HG02759 (cell line): ENCODE measurements at regions not wholly inside any gene's neighbourhood (a gene's known extent, or its start where the extent isn't known, plus 50 kb on each side); places are given as distances from the start of the nearest gene placed in this dataset.

Experiments
- ATAC-seq: cut with Tn5 transposase; IDR thresholded peaks from one replicate; pipeline ENCODE4 v1.9.1; 2021; ENCODE audit warnings: mild to moderate bottlenecking, moderate library complexity; ENCODE audit not compliant: unreplicated experiment

- ATAC-seq: peak; percentile 89
These were observed 662.9 kb downstream of the SQOR start for GRCh38 chr15:46297766-46298165.

- no peak for ATAC-seq
These were observed 665.9 kb downstream of the SQOR start for GRCh38 chr15:46300716-46301115.

- no peak for ATAC-seq
These were observed 666.5 kb downstream of the SQOR start for GRCh38 chr15:46301291-46301690.

GRCh38 chr15:46301826-46302225 is 667.0 kb downstream of the SQOR start:
- no peak for ATAC-seq

- no peak for ATAC-seq
These were observed 669.5 kb downstream of the SQOR start for GRCh38 chr15:46304321-46304720.

GRCh38 chr15:46307746-46308145 is 672.9 kb downstream of the SQOR start:
- no peak for ATAC-seq

GRCh38 chr15:46309914-46310313 is 675.1 kb downstream of the SQOR start:
- ATAC-seq: no peak

- ATAC-seq: peak; percentile 97
These were observed 677.4 kb downstream of the SQOR start for GRCh38 chr15:46312133-46312740.

GRCh38 chr15:46315434-46315833 is 680.6 kb downstream of the SQOR start:
- ATAC-seq: no peak

GRCh38 chr15:46316024-46316423 is 681.2 kb downstream of the SQOR start:
- ATAC-seq: no peak

GRCh38 chr15:46317029-46317428 is 682.2 kb downstream of the SQOR start:
- no peak for ATAC-seq

GRCh38 chr15:46322753-46323152 is 687.9 kb downstream of the SQOR start:
- no peak for ATAC-seq

- ATAC-seq: no peak
These were observed 691.3 kb downstream of the SQOR start for GRCh38 chr15:46326173-46326572.

GRCh38 chr15:46328821-46329220 is 694.0 kb downstream of the SQOR start:
- ATAC-seq: no peak

GRCh38 chr15:46329876-46330275 is 695.0 kb downstream of the SQOR start:
- ATAC-seq: no peak

- ATAC-seq: no peak
These were observed 696.7 kb downstream of the SQOR start for GRCh38 chr15:46331546-46331945.

- no peak for ATAC-seq
These were observed 708.5 kb downstream of the SQOR start for GRCh38 chr15:46343196-46343935.

GRCh38 chr15:46344115-46344724 is 709.4 kb downstream of the SQOR start:
- no peak for ATAC-seq

- ATAC-seq: no peak
These were observed 710.1 kb downstream of the SQOR start for GRCh38 chr15:46344915-46345314.

GRCh38 chr15:46354443-46354842 is 719.6 kb downstream of the SQOR start:
- no peak for ATAC-seq

GRCh38 chr15:46365572-46365971 is 730.7 kb downstream of the SQOR start:
- no peak for ATAC-seq

GRCh38 chr15:46366360-46367007 is 731.7 kb downstream of the SQOR start:
- no peak for ATAC-seq
